Gastroesophageal sphincter (tissue), 3 donors: ENCODE measurements at regions not wholly inside any gene's neighbourhood (a gene's known extent, or its start where the extent isn't known, plus 50 kb on each side); places are given as distances from the start of the nearest gene placed in this dataset.
A peak's percentile ranks its signal among the peaks of the same experiment; 100 is the strongest.

Experiments
- CTCF ChIP-seq, 4 experiments: fragments of 200-600 bp in 2 of 4; fragments of 450-650 bp in 2 of 4; sonication (generic) in 1 of 4; IDR thresholded peaks; one replicate each; pipeline ENCODE4 v1.5.1; 2017 to 2019; ENCODE audit warnings: antibody characterized with exemption in 4 of 4, mild to moderate bottlenecking in 2 of 4, moderate library complexity in 2 of 4
- POLR2AphosphoS5 ChIP-seq: sonication (generic); formaldehyde crosslinking; IDR thresholded peaks from one replicate; pipeline ENCODE4 v1.6.1; 2017; ENCODE audit warnings: antibody characterized with exemption

GRCh38 chr9:78121488-78121887 is 89.9 kb upstream of the GNAQ start:
- peak; percentile 45 to 62 (median 50) for TF ChIP-seq CTCF (IDR thresholded peaks at IDR 0.05)
- TF ChIP-seq POLR2AphosphoS5: no peak
